Hepatocyte (in vitro differentiated cells): ENCODE measurements at regions not wholly inside any gene's neighbourhood (a gene's known extent, or its start where the extent isn't known, plus 50 kb on each side); places are given as distances from the start of the nearest gene placed in this dataset.

Experiments used
- DNase-seq: peaks from one replicate; pipeline ENCODE4 v3.0.0-alpha.2; 2016; ENCODE audit warnings: low spot score
- H2AFZ ChIP-seq: fragments of 200-600 bp; sonication (generic); 2 replicates; pipeline ENCODE4 v1.6.0; 2016; ENCODE audit warnings: antibody characterized with exemption, mild to moderate bottlenecking
- H3K27ac ChIP-seq: fragments of 200-600 bp; sonication (generic); 2 replicates; pipeline ENCODE4 v1.5.1; 2016; ENCODE audit warnings: mild to moderate bottlenecking
- H3K27me3 ChIP-seq: fragments of 200-600 bp; sonication (generic); 2 replicates; pipeline ENCODE4 v1.6.1; 2016
- H3K36me3 ChIP-seq: fragments of 200-600 bp; sonication (generic); replicated peaks from 2 replicates; pipeline ENCODE4 v1.5.1; 2016; ENCODE audit warnings: low read depth; ENCODE audit not compliant: insufficient read depth
- H3K4me1 ChIP-seq: fragments of 200-600 bp; sonication (generic); 2 replicates; pipeline ENCODE4 v1.5.1; 2016; ENCODE audit warnings: mild to moderate bottlenecking, moderate library complexity; ENCODE audit not compliant: insufficient read depth
- H3K4me2 ChIP-seq: fragments of 200-600 bp; sonication (generic); 2 replicates; pipeline ENCODE4 v1.6.0; 2016
- H3K4me3 ChIP-seq: fragments of 200-600 bp; sonication (generic); 2 replicates; pipeline ENCODE4 v1.5.1; 2016; ENCODE audit warnings: mild to moderate bottlenecking
- H3K79me2 ChIP-seq: fragments of 200-600 bp; sonication (generic); 2 replicates; pipeline ENCODE4 v1.6.0; 2017; ENCODE audit warnings: mild to moderate bottlenecking
- H3K9me2 ChIP-seq: fragments of 200-600 bp; sonication (generic); replicated peaks from 2 replicates; pipeline ENCODE4 v1.6.0; 2017; ENCODE audit warnings: mild to moderate bottlenecking; ENCODE audit not compliant: insufficient read depth
- H3K9me3 ChIP-seq: fragments of 200-600 bp; sonication (generic); 2 replicates; pipeline ENCODE4 v1.5.1; 2016; ENCODE audit warnings: low read depth, mild to moderate bottlenecking
- H4K20me1 ChIP-seq: fragments of 200-600 bp; sonication (generic); 2 replicates; pipeline ENCODE4 v1.6.0; 2016; ENCODE audit warnings: mild to moderate bottlenecking; ENCODE audit not compliant: insufficient read depth, poor library complexity, severe bottlenecking
- CTCF ChIP-seq: fragments of 200-600 bp; sonication (generic); IDR thresholded peaks from 2 replicates; pipeline ENCODE4 v1.5.1; 2016; ENCODE audit warnings: antibody characterized with exemption, mild to moderate bottlenecking; ENCODE audit not compliant: poor library complexity
- EZH2 ChIP-seq: fragments of 200-600 bp; sonication (generic); IDR thresholded peaks from 2 replicates; pipeline ENCODE4 v1.6.1; 2016; ENCODE audit warnings: antibody characterized with exemption, mild to moderate bottlenecking, borderline replicate concordance
- EZH2phosphoT487 ChIP-seq: fragments of 200-600 bp; sonication (generic); IDR thresholded peaks from one replicate; pipeline ENCODE4 v1.6.1; 2018; ENCODE audit warnings: antibody characterized with exemption, mild to moderate bottlenecking, low read depth, moderate library complexity; ENCODE audit not compliant: unreplicated experiment, severe bottlenecking
- WGBS: methylation state at CpG from one replicate; pipeline ENCODE4 v1.1.6; 2016; ENCODE audit warnings: low lambda C conversion rate; ENCODE audit errors: missing lambda C conversion rate; 5-methylcytosine and 5-hydroxymethylcytosine counted together

GRCh38 chr2:234566622-234567021 is 69.7 kb upstream of the ARL4C start:
- Histone ChIP-seq H3K27ac (no peak overlapping the region), H3K27me3 (no peaks in the 10 kb centered on the region), H3K4me2 (no peak overlapping the region), H3K9me2 (no peaks in the 10 kb centered on the region), H3K36me3 (no peaks in the 10 kb centered on the region), H4K20me1 (no peaks in the 10 kb centered on the region), H3K4me3 (no peak overlapping the region), H2AFZ (no peak overlapping the region), H3K79me2 (no peaks in the 10 kb centered on the region), H3K4me1 (peaks cover 6% of the 10 kb centered on the region), H3K9me3 (no peaks in the 10 kb centered on the region)
- WGBS: 94% methylated on average over 2 of the region's 2 CpGs
- no peak for DNase-seq
- TF ChIP-seq EZH2 (no peak), EZH2phosphoT487 (no peak), CTCF (no peak)

- Histone ChIP-seq H3K79me2 (no peaks in the 10 kb centered on the region), H3K36me3 (no peaks in the 10 kb centered on the region), H3K27ac (no peak overlapping the region), H3K4me1 (peaks cover 6% of the 10 kb centered on the region), H2AFZ (no peak overlapping the region), H3K9me3 (no peaks in the 10 kb centered on the region), H4K20me1 (no peaks in the 10 kb centered on the region), H3K4me2 (no peak overlapping the region), H3K4me3 (no peak overlapping the region), H3K27me3 (no peaks in the 10 kb centered on the region), H3K9me2 (no peaks in the 10 kb centered on the region)
- TF ChIP-seq CTCF (no peak), EZH2 (no peak), EZH2phosphoT487 (no peak)
- no peak for DNase-seq
- 73% methylated on average over 10 of the region's 10 CpGs for WGBS
Measured at GRCh38 chr2:234565842-234566619, 69.2 kb upstream of the ARL4C start.

GRCh38 chr2:234565201-234565600 is 68.3 kb upstream of the ARL4C start:
- Histone ChIP-seq H3K27ac (peak overlapping the region; percentile 50), H3K9me3 (no peaks in the 10 kb centered on the region), H3K9me2 (no peaks in the 10 kb centered on the region), H4K20me1 (no peaks in the 10 kb centered on the region), H3K27me3 (no peaks in the 10 kb centered on the region), H3K4me3 (no peak overlapping the region), H3K4me1 (peaks cover 6% of the 10 kb centered on the region), H3K36me3 (no peaks in the 10 kb centered on the region), H3K4me2 (no peak overlapping the region), H3K79me2 (no peaks in the 10 kb centered on the region), H2AFZ (no peak overlapping the region)
- 64% methylated on average over 1 of the region's 1 CpG for WGBS
- no peak for TF ChIP-seq EZH2
- DNase-seq: no peak

- H3K4me1 ChIP-seq: peaks cover 6% of the 10 kb centered on the region
- no peaks in the 10 kb centered on the region for H3K79me2 ChIP-seq
- TF ChIP-seq CTCF (peak; percentile 56), EZH2 (no peak), EZH2phosphoT487 (peak; percentile 45)
- no peak overlapping the region for H3K4me3 ChIP-seq
- no peak overlapping the region for H2AFZ ChIP-seq
- 57% methylated on average over 2 of the region's 2 CpGs for WGBS
- no peaks in the 10 kb centered on the region for H3K27me3 ChIP-seq
- H4K20me1 ChIP-seq: no peaks in the 10 kb centered on the region
- no peaks in the 10 kb centered on the region for H3K9me3 ChIP-seq
- DNase-seq: peak; percentile 35
- peak overlapping the region; percentile 50 for H3K27ac ChIP-seq
- no peaks in the 10 kb centered on the region for H3K36me3 ChIP-seq
- H3K4me2 ChIP-seq: no peak overlapping the region
- no peaks in the 10 kb centered on the region for H3K9me2 ChIP-seq
Measured at GRCh38 chr2:234564699-234565098, 67.8 kb upstream of the ARL4C start.
